ENCODE measurements at regions not wholly inside any gene's neighbourhood (a gene's known extent, or its start where the extent isn't known, plus 50 kb on each side); places are given as distances from the start of the nearest gene placed in this dataset.

DNA sequence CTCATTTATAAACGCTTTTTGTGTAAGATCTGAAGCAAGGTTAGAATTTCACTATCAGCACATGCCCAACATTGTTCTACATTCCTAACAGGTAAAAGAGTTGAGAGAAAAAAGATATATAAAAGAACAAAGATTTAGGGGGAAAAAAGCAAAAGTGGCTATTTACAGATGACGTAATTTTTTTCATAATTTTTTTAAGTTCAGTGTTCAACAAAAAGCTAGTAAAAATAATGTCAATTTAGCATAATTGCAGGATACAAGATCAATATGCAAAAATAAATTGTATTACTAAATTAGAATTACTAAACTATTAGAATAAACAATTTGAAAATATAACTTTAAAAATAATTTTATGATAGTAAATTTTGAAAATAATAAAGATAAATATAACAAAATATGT lies 405.0 kb downstream of the SEMA3D start:
- Histone ChIP-seq H3K9ac (ENCODE audit: low read length) (no peak overlapping the region), H3K27ac (ENCODE audit: low read length) (no peak overlapping the region), H3K4me3 (ENCODE audit: low read length) (no peak overlapping the region), H3K9me3 (ENCODE audit: low read length) (no peaks in the 10 kb centered on the region), H3K4me2 (ENCODE audit: low read length) (no peak overlapping the region), H3K27me3 (ENCODE audit: low read length) (no peaks in the 10 kb centered on the region), H3K4me1 (ENCODE audit: insufficient read depth, low read length) (no peaks in the 10 kb centered on the region), H3F3A (ENCODE audit: low read length, unreplicated experiment) (no peaks in the 10 kb centered on the region), H2AFZ (ENCODE audit: low read length) (no peak overlapping the region), H3K36me3 (ENCODE audit: low read depth, low read length) (no peaks in the 10 kb centered on the region), H3K9me2 (replicated peaks; ENCODE audit: low read length) (no peaks in the 10 kb centered on the region), H4K20me1 (ENCODE audit: low read length) (no peaks in the 10 kb centered on the region), H3K79me2 (ENCODE audit: low read length) (no peaks in the 10 kb centered on the region)
- DNase-seq (no peak), ATAC-seq (no peak)
- POLR2A ChIA-PET (ENCODE audit: unreplicated experiment), result no interaction called here
- CTCF ChIA-PET, result no interaction called here
- BruUV-seq (replicated peaks), result no TSS peak
- TF ChIP-seq EZH2 (IDR thresholded peaks at IDR 0.05; ENCODE audit: low read length, unreplicated experiment), result no peak
- TF ChIP-seq CTCF (conservative IDR thresholded peaks at IDR 0.05; ENCODE audit: low read depth, low read length), result no peak
- TF ChIP-seq EZH2phosphoT487 (IDR thresholded peaks at IDR 0.05; ENCODE audit: borderline replicate concordance, low read length), result no peak
- intact Hi-C loops (cut with micrococcal nuclease), result no loop called here

- Histone ChIP-seq H3K27me3 (ENCODE audit: low read length) (no peaks in the 10 kb centered on the region), H2AFZ (ENCODE audit: low read length) (no peak overlapping the region), H4K20me1 (ENCODE audit: low read length) (no peaks in the 10 kb centered on the region), H3K4me2 (ENCODE audit: low read length) (no peak overlapping the region), H3K9me3 (ENCODE audit: low read length) (no peaks in the 10 kb centered on the region), H3K4me1 (ENCODE audit: insufficient read depth, low read length) (no peaks in the 10 kb centered on the region), H3K4me3 (ENCODE audit: low read length) (no peak overlapping the region), H3K79me2 (ENCODE audit: low read length) (no peaks in the 10 kb centered on the region), H3K9ac (ENCODE audit: low read length) (no peak overlapping the region), H3K36me3 (ENCODE audit: low read depth, low read length) (no peaks in the 10 kb centered on the region), H3F3A (ENCODE audit: low read length, unreplicated experiment) (no peaks in the 10 kb centered on the region), H3K9me2 (replicated peaks; ENCODE audit: low read length) (no peaks in the 10 kb centered on the region), H3K27ac (ENCODE audit: low read length) (no peak overlapping the region)
- ChIA-PET POLR2A (ENCODE audit: unreplicated experiment) (no interaction called here), CTCF (no interaction called here)
- ATAC-seq (no peak), DNase-seq (no peak)
- intact Hi-C loops (cut with micrococcal nuclease), result no loop called here
- no TSS peak for BruUV-seq (replicated peaks)
- TF ChIP-seq EZH2 (IDR thresholded peaks at IDR 0.05; ENCODE audit: low read length, unreplicated experiment) (no peak), CTCF (conservative IDR thresholded peaks at IDR 0.05; ENCODE audit: low read depth, low read length) (no peak), EZH2phosphoT487 (IDR thresholded peaks at IDR 0.05; ENCODE audit: borderline replicate concordance, low read length) (no peak)
These were observed 406.4 kb downstream of the SEMA3D start for GRCh38 chr7:84780158-84781124.

GRCh38 chr7:84757761-84758160 lies 429.1 kb downstream of the SEMA3D start:
- H4K20me1 ChIP-seq (ENCODE audit: low read length), result no peaks in the 10 kb centered on the region
- CTCF ChIA-PET, result no interaction called here
- H3K4me1 ChIP-seq (ENCODE audit: insufficient read depth, low read length), result no peaks in the 10 kb centered on the region
- intact Hi-C loops (cut with micrococcal nuclease), result no loop called here
- no peaks in the 10 kb centered on the region for H3K79me2 ChIP-seq (ENCODE audit: low read length)
- no peak overlapping the region for H3K4me2 ChIP-seq (ENCODE audit: low read length)
- ATAC-seq, result no peak
- no peaks in the 10 kb centered on the region for H3F3A ChIP-seq (ENCODE audit: low read length, unreplicated experiment)
- H2AFZ ChIP-seq (ENCODE audit: low read length), result no peak overlapping the region
- BruUV-seq (replicated peaks), result no TSS peak
- H3K4me3 ChIP-seq (ENCODE audit: low read length), result no peak overlapping the region
- no peaks in the 10 kb centered on the region for H3K9me3 ChIP-seq (ENCODE audit: low read length)
- H3K27me3 ChIP-seq (ENCODE audit: low read length), result no peaks in the 10 kb centered on the region
- no peak for TF ChIP-seq CTCF (conservative IDR thresholded peaks at IDR 0.05; ENCODE audit: low read depth, low read length)
- no peak for TF ChIP-seq EZH2phosphoT487 (IDR thresholded peaks at IDR 0.05; ENCODE audit: borderline replicate concordance, low read length)
- no peak for TF ChIP-seq EZH2 (IDR thresholded peaks at IDR 0.05; ENCODE audit: low read length, unreplicated experiment)
- no peak overlapping the region for H3K9ac ChIP-seq (ENCODE audit: low read length)
- H3K36me3 ChIP-seq (ENCODE audit: low read depth, low read length), result no peaks in the 10 kb centered on the region
- no peak for DNase-seq
- H3K27ac ChIP-seq (ENCODE audit: low read length), result no peak overlapping the region
- POLR2A ChIA-PET (ENCODE audit: unreplicated experiment), result no interaction called here
- H3K9me2 ChIP-seq (replicated peaks; ENCODE audit: low read length), result no peaks in the 10 kb centered on the region

All from PC-3 (cell line).